ENCODE measurements at regions not wholly inside any gene's neighbourhood (a gene's known extent, or its start where the extent isn't known, plus 50 kb on each side); places are given as distances from the start of the nearest gene placed in this dataset.
"Not testable (repeated sequence)": the region's sequence is repeated elsewhere in the genome, so short reads cannot be mapped to it uniquely, and the experiment has no call there.

GRCh38 chr2:136715146-136715545, 50.2 kb upstream of the THSD7B start:
- DNase-seq (ENCODE audit: low spot score) = no peak
- no peaks in the 10 kb centered on the region for H3K36me3 Mint-ChIP-seq (ENCODE audit: low read depth)

GRCh38 chr2:136714452-136714951, 50.8 kb upstream of the THSD7B start:
- Mint-ChIP-seq H3K4me3 (no peak overlapping the region), H3K27me3 (ENCODE audit: low read depth) (no peaks in the 10 kb centered on the region)

More at GRCh38 chr2:136715146-136715545, 50.2 kb upstream of the THSD7B start:
- H3K27ac Mint-ChIP-seq = no peak overlapping the region
- no peak overlapping the region for H3K4me3 Mint-ChIP-seq
- H3K4me1 Mint-ChIP-seq (ENCODE audit: low read depth) = no peaks in the 10 kb centered on the region
- H3K9me3 Mint-ChIP-seq = no peaks in the 10 kb centered on the region
- H3K27me3 Mint-ChIP-seq (ENCODE audit: low read depth) = no peaks in the 10 kb centered on the region

GRCh38 chr2:136713739-136714138, 51.6 kb upstream of the THSD7B start:
- no peaks in the 10 kb centered on the region for H3K27me3 Mint-ChIP-seq (ENCODE audit: low read depth)
- H3K4me3 Mint-ChIP-seq = no peak overlapping the region
- no peaks in the 10 kb centered on the region for H3K36me3 Mint-ChIP-seq (ENCODE audit: low read depth)
- H3K27ac Mint-ChIP-seq = no peak overlapping the region
- no peaks in the 10 kb centered on the region for H3K9me3 Mint-ChIP-seq
- H3K4me1 Mint-ChIP-seq (ENCODE audit: low read depth) = no peaks in the 10 kb centered on the region
- DNase-seq (ENCODE audit: low spot score) = no peak

More at GRCh38 chr2:136714452-136714951, 50.8 kb upstream of the THSD7B start:
- no peak for DNase-seq (ENCODE audit: low spot score)
- Mint-ChIP-seq H3K27ac (no peak overlapping the region), H3K36me3 (ENCODE audit: low read depth) (no peaks in the 10 kb centered on the region), H3K9me3 (no peaks in the 10 kb centered on the region), H3K4me1 (ENCODE audit: low read depth) (no peaks in the 10 kb centered on the region)

- Mint-ChIP-seq H3K4me3 (no peak overlapping the region), H3K4me1 (ENCODE audit: low read depth) (no peaks in the 10 kb centered on the region), H3K27me3 (ENCODE audit: low read depth) (no peaks in the 10 kb centered on the region), H3K27ac (no peak overlapping the region), H3K36me3 (ENCODE audit: low read depth) (no peaks in the 10 kb centered on the region), H3K9me3 (no peaks in the 10 kb centered on the region)
- no peak for DNase-seq (ENCODE audit: low spot score)
These were observed 60.0 kb upstream of the THSD7B start for GRCh38 chr2:136705336-136705735.

- Mint-ChIP-seq H3K27ac (no peak overlapping the region), H3K9me3 (no peaks in the 10 kb centered on the region), H3K4me1 (ENCODE audit: low read depth) (no peaks in the 10 kb centered on the region), H3K27me3 (ENCODE audit: low read depth) (no peaks in the 10 kb centered on the region), H3K36me3 (ENCODE audit: low read depth) (no peaks in the 10 kb centered on the region), H3K4me3 (no peak overlapping the region)
- DNase-seq (ENCODE audit: low spot score) = no peak
These were observed 62.1 kb upstream of the THSD7B start for GRCh38 chr2:136703214-136703613.

- Mint-ChIP-seq H3K27ac (no peak overlapping the region), H3K9me3 (no peaks in the 10 kb centered on the region), H3K27me3 (ENCODE audit: low read depth) (no peaks in the 10 kb centered on the region), H3K4me3 (no peak overlapping the region), H3K4me1 (ENCODE audit: low read depth) (no peaks in the 10 kb centered on the region), H3K36me3 (ENCODE audit: low read depth) (no peaks in the 10 kb centered on the region)
- no peak for DNase-seq (ENCODE audit: low spot score)
These were observed 68.9 kb upstream of the THSD7B start for GRCh38 chr2:136696438-136696837.

- Mint-ChIP-seq H3K36me3 (ENCODE audit: low read depth) (no peaks in the 10 kb centered on the region), H3K4me3 (no peak overlapping the region), H3K27me3 (ENCODE audit: low read depth) (no peaks in the 10 kb centered on the region), H3K27ac (no peak overlapping the region), H3K9me3 (no peaks in the 10 kb centered on the region), H3K4me1 (ENCODE audit: low read depth) (no peaks in the 10 kb centered on the region)
- DNase-seq (ENCODE audit: low spot score) = no peak
These were observed 71.4 kb upstream of the THSD7B start for GRCh38 chr2:136693966-136694365.

GRCh38 chr2:136680079-136680478, 85.3 kb upstream of the THSD7B start:
- not testable (repeated sequence) for H3K4me1 Mint-ChIP-seq (ENCODE audit: low read depth); H3K27ac Mint-ChIP-seq; H3K9me3 Mint-ChIP-seq; H3K36me3 Mint-ChIP-seq (ENCODE audit: low read depth); DNase-seq (ENCODE audit: low spot score); H3K27me3 Mint-ChIP-seq (ENCODE audit: low read depth); H3K4me3 Mint-ChIP-seq

- no peak for DNase-seq (ENCODE audit: low spot score)
- no peaks in the 10 kb centered on the region for H3K9me3 Mint-ChIP-seq
- H3K27ac Mint-ChIP-seq = no peak overlapping the region
- H3K36me3 Mint-ChIP-seq (ENCODE audit: low read depth) = no peaks in the 10 kb centered on the region
- no peaks in the 10 kb centered on the region for H3K27me3 Mint-ChIP-seq (ENCODE audit: low read depth)
- H3K4me3 Mint-ChIP-seq = no peak overlapping the region
- H3K4me1 Mint-ChIP-seq (ENCODE audit: low read depth) = no peaks in the 10 kb centered on the region
These were observed 99.6 kb upstream of the THSD7B start for GRCh38 chr2:136665736-136666135.

GRCh38 chr2:136664713-136665405, 100.5 kb upstream of the THSD7B start:
- Mint-ChIP-seq H3K4me1 (ENCODE audit: low read depth) (no peaks in the 10 kb centered on the region), H3K4me3 (no peak overlapping the region), H3K36me3 (ENCODE audit: low read depth) (no peaks in the 10 kb centered on the region), H3K9me3 (no peaks in the 10 kb centered on the region), H3K27me3 (ENCODE audit: low read depth) (no peaks in the 10 kb centered on the region), H3K27ac (no peak overlapping the region)
- no peak for DNase-seq (ENCODE audit: low spot score)

GRCh38 chr2:136658201-136658600, 107.1 kb upstream of the THSD7B start:
- Mint-ChIP-seq H3K4me1 (ENCODE audit: low read depth) (no peaks in the 10 kb centered on the region), H3K4me3 (no peak overlapping the region), H3K9me3 (no peaks in the 10 kb centered on the region), H3K36me3 (ENCODE audit: low read depth) (no peaks in the 10 kb centered on the region), H3K27ac (no peak overlapping the region), H3K27me3 (ENCODE audit: low read depth) (no peaks in the 10 kb centered on the region)
- no peak for DNase-seq (ENCODE audit: low spot score)

- Mint-ChIP-seq H3K27ac (no peak overlapping the region), H3K9me3 (no peaks in the 10 kb centered on the region), H3K4me1 (ENCODE audit: low read depth) (no peaks in the 10 kb centered on the region), H3K36me3 (ENCODE audit: low read depth) (no peaks in the 10 kb centered on the region), H3K27me3 (ENCODE audit: low read depth) (no peaks in the 10 kb centered on the region), H3K4me3 (no peak overlapping the region)
- no peak for DNase-seq (ENCODE audit: low spot score)
These were observed 111.5 kb upstream of the THSD7B start for GRCh38 chr2:136653861-136654260.

GRCh38 chr2:136651456-136652010, 113.8 kb upstream of the THSD7B start:
- H3K36me3 Mint-ChIP-seq (ENCODE audit: low read depth) = no peaks in the 10 kb centered on the region
- no peaks in the 10 kb centered on the region for H3K9me3 Mint-ChIP-seq
- no peak overlapping the region for H3K27ac Mint-ChIP-seq
- H3K4me1 Mint-ChIP-seq (ENCODE audit: low read depth) = no peaks in the 10 kb centered on the region
- no peaks in the 10 kb centered on the region for H3K27me3 Mint-ChIP-seq (ENCODE audit: low read depth)
- DNase-seq (ENCODE audit: low spot score) = no peak
- no peak overlapping the region for H3K4me3 Mint-ChIP-seq

GRCh38 chr2:136647039-136647438, 118.3 kb upstream of the THSD7B start:
- H3K4me1 Mint-ChIP-seq (ENCODE audit: low read depth) = no peaks in the 10 kb centered on the region
- no peak overlapping the region for H3K27ac Mint-ChIP-seq
- no peak overlapping the region for H3K4me3 Mint-ChIP-seq
- H3K36me3 Mint-ChIP-seq (ENCODE audit: low read depth) = no peaks in the 10 kb centered on the region
- no peaks in the 10 kb centered on the region for H3K9me3 Mint-ChIP-seq
- no peak for DNase-seq (ENCODE audit: low spot score)
- no peaks in the 10 kb centered on the region for H3K27me3 Mint-ChIP-seq (ENCODE audit: low read depth)
